ENCODE measurements at regions not wholly inside any gene's neighbourhood (a gene's known extent, or its start where the extent isn't known, plus 50 kb on each side); places are given as distances from the start of the nearest gene placed in this dataset.

DNA sequence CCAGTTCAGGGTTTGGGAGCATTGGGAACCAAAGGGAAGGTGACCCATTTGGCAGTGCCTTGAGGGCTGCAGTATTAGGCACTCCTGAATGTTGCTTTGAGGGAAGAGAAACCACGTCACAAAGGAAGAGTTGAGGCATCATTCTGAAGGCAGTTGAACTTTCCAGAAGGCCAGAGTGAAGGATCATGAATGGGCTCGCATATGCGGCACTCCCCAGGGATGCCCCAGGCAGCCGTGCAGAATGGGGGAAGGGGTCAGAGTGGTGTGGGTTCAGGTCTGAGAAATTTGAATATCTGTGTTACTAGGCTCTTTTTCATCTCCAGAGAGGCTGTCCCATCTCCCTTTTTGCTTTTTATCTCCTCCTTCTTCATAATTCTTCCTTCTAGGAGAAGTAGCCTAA, 60.6 kb upstream of the HMHB1 start:
- Histone ChIP-seq H3K4me3 (replicated peaks in 1 of 4; ENCODE audit: control extremely low read depth in 1 of 4, insufficient read depth in 1 of 4, low read depth in 3 of 4, low read length in 4 of 4) (no peak overlapping the region), H3K27me3 (ENCODE audit: control insufficient read depth, insufficient read depth, low read length) (no peaks in the 10 kb centered on the region), H3K4me2 (ENCODE audit: extremely low read depth, insufficient read depth, low read length) (no peak overlapping the region), H3K36me3 (ENCODE audit: control insufficient read depth, insufficient read depth, low read length) (no peaks in the 10 kb centered on the region), H3K79me2 (ENCODE audit: control insufficient read depth, insufficient read depth, low read length) (no peaks in the 10 kb centered on the region), H3K4me1 (ENCODE audit: control insufficient read depth, extremely low read depth, insufficient read depth, low read length) (no peaks in the 10 kb centered on the region), H3K9me3 (ENCODE audit: control insufficient read depth, insufficient read depth, low read depth, low read length) (no peaks in the 10 kb centered on the region), H4K20me1 (ENCODE audit: control insufficient read depth, extremely low read depth, insufficient read depth, low read length) (no peaks in the 10 kb centered on the region), H2AFZ (ENCODE audit: low read length) (no peak overlapping the region), H3K9ac (ENCODE audit: insufficient read depth, low read length) (no peak overlapping the region), H3K27ac (ENCODE audit: insufficient read depth, low read length) (no peak overlapping the region)
- DNase-seq (ENCODE audit: low read depth in 2 of 2): no peak
- TF ChIP-seq, protein P1, sequence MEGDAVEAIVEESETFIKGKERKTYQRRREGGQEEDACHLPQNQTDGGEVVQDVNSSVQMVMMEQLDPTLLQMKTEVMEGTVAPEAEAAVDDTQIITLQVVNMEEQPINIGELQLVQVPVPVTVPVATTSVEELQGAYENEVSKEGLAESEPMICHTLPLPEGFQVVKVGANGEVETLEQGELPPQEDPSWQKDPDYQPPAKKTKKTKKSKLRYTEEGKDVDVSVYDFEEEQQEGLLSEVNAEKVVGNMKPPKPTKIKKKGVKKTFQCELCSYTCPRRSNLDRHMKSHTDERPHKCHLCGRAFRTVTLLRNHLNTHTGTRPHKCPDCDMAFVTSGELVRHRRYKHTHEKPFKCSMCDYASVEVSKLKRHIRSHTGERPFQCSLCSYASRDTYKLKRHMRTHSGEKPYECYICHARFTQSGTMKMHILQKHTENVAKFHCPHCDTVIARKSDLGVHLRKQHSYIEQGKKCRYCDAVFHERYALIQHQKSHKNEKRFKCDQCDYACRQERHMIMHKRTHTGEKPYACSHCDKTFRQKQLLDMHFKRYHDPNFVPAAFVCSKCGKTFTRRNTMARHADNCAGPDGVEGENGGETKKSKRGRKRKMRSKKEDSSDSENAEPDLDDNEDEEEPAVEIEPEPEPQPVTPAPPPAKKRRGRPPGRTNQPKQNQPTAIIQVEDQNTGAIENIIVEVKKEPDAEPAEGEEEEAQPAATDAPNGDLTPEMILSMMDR (conservative IDR thresholded peaks at IDR 0.05 in 1 of 2, IDR thresholded peaks at IDR 0.05 in 1 of 2; ENCODE audit: low read depth in 1 of 2, low read length in 2 of 2): no peak
- no peak for TF ChIP-seq EZH2 (IDR thresholded peaks at IDR 0.05; ENCODE audit: low read length, missing control alignments)

DNA sequence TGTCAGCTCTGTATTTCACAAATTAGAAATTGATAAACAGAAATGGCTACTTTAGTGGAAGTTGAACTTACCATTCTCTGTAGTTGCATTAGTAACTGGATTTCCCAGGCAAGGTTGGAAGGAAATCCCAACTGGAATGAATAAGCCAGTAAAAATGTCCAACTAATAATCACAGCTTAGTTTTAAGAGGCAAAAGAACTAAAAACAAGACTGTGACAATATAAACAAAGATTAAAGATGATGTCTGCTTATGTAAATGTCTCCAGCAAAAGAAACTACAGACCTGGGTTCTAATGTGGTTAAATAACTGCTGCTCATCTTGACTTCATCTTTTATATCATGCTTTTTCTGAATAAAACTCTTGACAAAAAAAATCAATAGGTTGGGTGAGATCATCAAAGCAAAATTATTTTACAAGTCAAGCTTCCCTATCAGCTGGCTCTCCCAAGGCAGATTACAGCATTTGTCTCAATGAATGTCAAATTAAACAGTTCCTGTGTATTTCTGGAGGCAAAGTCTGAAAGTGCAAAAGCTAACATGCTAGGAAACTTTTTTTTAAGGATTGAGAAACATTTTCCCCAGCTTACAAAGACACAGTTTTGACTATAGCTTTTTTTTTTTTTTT, 62.3 kb upstream of the HMHB1 start:
- no peaks in the 10 kb centered on the region for H4K20me1 ChIP-seq (ENCODE audit: control insufficient read depth, extremely low read depth, insufficient read depth, low read length)

DNA sequence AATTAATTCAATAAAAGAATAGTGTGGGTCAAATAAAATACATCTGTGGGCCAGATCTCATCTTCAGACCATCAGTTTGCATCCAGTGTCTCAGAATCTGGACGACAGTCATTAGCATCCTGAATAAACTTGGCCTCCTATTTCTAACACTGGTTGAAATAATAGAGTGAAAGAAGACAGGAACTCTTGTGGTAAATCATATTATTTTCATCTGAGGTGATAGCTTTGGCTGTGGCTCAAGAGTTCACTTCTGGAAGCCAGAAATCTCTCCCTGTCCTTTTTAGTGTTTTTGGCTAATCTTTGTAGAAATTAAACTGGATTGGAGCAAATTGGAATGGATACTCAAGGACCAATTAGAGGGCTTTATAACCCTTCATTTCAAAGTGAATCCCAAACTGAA, 63.4 kb upstream of the HMHB1 start:
- Histone ChIP-seq H4K20me1 (ENCODE audit: control insufficient read depth, extremely low read depth, insufficient read depth, low read length) (no peaks in the 10 kb centered on the region), H3K79me2 (ENCODE audit: control insufficient read depth, insufficient read depth, low read length) (no peaks in the 10 kb centered on the region), H3K36me3 (ENCODE audit: control insufficient read depth, insufficient read depth, low read length) (no peaks in the 10 kb centered on the region), H3K27me3 (ENCODE audit: control insufficient read depth, insufficient read depth, low read length) (no peaks in the 10 kb centered on the region), H3K27ac (ENCODE audit: insufficient read depth, low read length) (no peak overlapping the region), H3K4me1 (ENCODE audit: control insufficient read depth, extremely low read depth, insufficient read depth, low read length) (no peaks in the 10 kb centered on the region), H3K9ac (ENCODE audit: insufficient read depth, low read length) (no peak overlapping the region), H3K4me2 (ENCODE audit: extremely low read depth, insufficient read depth, low read length) (no peak overlapping the region), H3K4me3 (replicated peaks in 1 of 4; ENCODE audit: control extremely low read depth in 1 of 4, insufficient read depth in 1 of 4, low read depth in 3 of 4, low read length in 4 of 4) (no peak overlapping the region), H2AFZ (ENCODE audit: low read length) (no peak overlapping the region), H3K9me3 (ENCODE audit: control insufficient read depth, insufficient read depth, low read depth, low read length) (no peaks in the 10 kb centered on the region)
- DNase-seq (ENCODE audit: low read depth in 2 of 2): no peak
- TF ChIP-seq EZH2 (IDR thresholded peaks at IDR 0.05; ENCODE audit: low read length, missing control alignments): no peak
- TF ChIP-seq, protein P1 (conservative IDR thresholded peaks at IDR 0.05 in 1 of 2, IDR thresholded peaks at IDR 0.05 in 1 of 2; ENCODE audit: low read depth in 1 of 2, low read length in 2 of 2): no peak

More for the DNA sequence above, 62.3 kb upstream of the HMHB1 start:
- Histone ChIP-seq H3K36me3 (ENCODE audit: control insufficient read depth, insufficient read depth, low read length) (no peaks in the 10 kb centered on the region), H3K9me3 (ENCODE audit: control insufficient read depth, insufficient read depth, low read depth, low read length) (no peaks in the 10 kb centered on the region), H3K27ac (ENCODE audit: insufficient read depth, low read length) (no peak overlapping the region), H2AFZ (ENCODE audit: low read length) (no peak overlapping the region), H3K9ac (ENCODE audit: insufficient read depth, low read length) (no peak overlapping the region), H3K4me2 (ENCODE audit: extremely low read depth, insufficient read depth, low read length) (no peak overlapping the region), H3K27me3 (ENCODE audit: control insufficient read depth, insufficient read depth, low read length) (no peaks in the 10 kb centered on the region), H3K79me2 (ENCODE audit: control insufficient read depth, insufficient read depth, low read length) (no peaks in the 10 kb centered on the region), H3K4me3 (replicated peaks in 1 of 4; ENCODE audit: control extremely low read depth in 1 of 4, insufficient read depth in 1 of 4, low read depth in 3 of 4, low read length in 4 of 4) (no peak overlapping the region), H3K4me1 (ENCODE audit: control insufficient read depth, extremely low read depth, insufficient read depth, low read length) (no peaks in the 10 kb centered on the region)
- peak in 1 of 2 donors; percentile 3 for DNase-seq (ENCODE audit: low read depth in 2 of 2)
- TF ChIP-seq, protein P1 (conservative IDR thresholded peaks at IDR 0.05 in 1 of 2, IDR thresholded peaks at IDR 0.05 in 1 of 2; ENCODE audit: low read depth in 1 of 2, low read length in 2 of 2): no peak

Data from fibroblast of lung (primary cell).